ENCODE measurements at regions not wholly inside any gene's neighbourhood (a gene's known extent, or its start where the extent isn't known, plus 50 kb on each side); places are given as distances from the start of the nearest gene placed in this dataset.

GRCh38 chr11:128361451-128362020 is 225.8 kb downstream of the ETS1 start:
- DNase-seq: peak; percentile 49

DNA sequence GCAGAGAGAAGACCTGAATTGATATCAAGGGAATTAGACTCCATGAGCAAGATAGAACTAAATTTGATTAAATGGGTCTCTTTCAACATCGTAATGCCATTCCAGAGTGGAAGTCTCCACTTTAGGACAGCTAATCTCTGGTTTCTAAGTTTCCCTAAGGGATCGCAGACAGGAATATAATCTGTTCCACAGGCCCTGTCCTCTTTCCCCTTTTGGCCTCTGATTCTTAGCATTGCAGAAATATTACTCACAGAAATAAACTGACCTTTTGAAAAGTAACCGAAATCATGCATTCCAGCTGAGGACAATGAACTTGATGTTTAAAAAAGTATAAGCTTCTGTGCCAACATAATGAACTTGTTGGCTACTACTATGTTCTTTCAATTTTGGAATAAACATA is 227.8 kb downstream of the ETS1 start:
- DNase-seq: peak; percentile 22

- DNase-seq: no peak
Observed at GRCh38 chr11:128357073-128357472, 230.3 kb downstream of the ETS1 start.

DNA sequence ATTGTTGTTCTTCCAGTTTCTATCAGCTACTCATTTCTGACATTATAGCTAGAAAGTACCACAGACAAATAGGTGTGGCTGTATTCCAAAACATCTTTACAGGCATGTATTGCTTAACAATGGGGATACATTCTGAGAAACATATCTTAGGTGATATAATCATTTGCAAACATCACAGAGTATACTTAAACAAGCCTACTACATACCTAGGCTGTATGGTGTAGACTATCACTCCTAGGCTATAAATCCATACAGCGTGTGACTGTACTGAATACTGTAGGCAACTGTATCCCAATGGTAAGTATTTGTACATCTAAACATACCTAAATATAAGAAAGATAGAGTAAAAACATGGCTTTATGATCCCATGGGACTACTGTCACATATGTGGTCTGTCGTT is 231.8 kb downstream of the ETS1 start:
- DNase-seq: no peak

GRCh38 chr11:128354476-128354875 is 232.9 kb downstream of the ETS1 start:
- DNase-seq: peak; percentile 37

- DNase-seq: no peak
Observed at GRCh38 chr11:128351168-128351567, 236.2 kb downstream of the ETS1 start.

- DNase-seq: no peak
Observed at GRCh38 chr11:128349650-128350299, 237.6 kb downstream of the ETS1 start.

DNA sequence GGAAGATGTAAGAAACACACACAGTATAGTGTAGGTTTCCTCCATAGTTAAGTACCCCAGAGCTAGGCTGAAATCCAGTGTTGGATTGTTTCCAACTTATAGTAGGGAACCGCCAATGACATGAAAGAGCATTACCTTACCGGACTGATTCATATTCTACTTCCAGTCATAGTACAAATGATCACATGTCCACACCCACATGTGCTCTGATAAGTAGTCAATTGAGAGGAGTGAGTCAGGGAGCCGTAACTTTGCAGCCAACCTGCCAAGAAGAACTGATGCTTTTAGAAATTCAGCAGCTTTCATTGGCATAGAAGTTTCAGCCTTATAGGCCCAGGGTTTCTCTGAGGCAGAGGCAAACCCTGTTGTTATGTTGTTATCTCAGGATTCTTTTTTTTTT is 240.6 kb downstream of the ETS1 start:
- peak; percentile 44 for DNase-seq

GRCh38 chr11:128345316-128345715 is 242.0 kb downstream of the ETS1 start:
- DNase-seq: no peak

- no peak for DNase-seq
Observed at GRCh38 chr11:128343870-128344269, 243.5 kb downstream of the ETS1 start.

- DNase-seq: no peak
Observed at GRCh38 chr11:128343135-128343514, 244.2 kb downstream of the ETS1 start.

DNA sequence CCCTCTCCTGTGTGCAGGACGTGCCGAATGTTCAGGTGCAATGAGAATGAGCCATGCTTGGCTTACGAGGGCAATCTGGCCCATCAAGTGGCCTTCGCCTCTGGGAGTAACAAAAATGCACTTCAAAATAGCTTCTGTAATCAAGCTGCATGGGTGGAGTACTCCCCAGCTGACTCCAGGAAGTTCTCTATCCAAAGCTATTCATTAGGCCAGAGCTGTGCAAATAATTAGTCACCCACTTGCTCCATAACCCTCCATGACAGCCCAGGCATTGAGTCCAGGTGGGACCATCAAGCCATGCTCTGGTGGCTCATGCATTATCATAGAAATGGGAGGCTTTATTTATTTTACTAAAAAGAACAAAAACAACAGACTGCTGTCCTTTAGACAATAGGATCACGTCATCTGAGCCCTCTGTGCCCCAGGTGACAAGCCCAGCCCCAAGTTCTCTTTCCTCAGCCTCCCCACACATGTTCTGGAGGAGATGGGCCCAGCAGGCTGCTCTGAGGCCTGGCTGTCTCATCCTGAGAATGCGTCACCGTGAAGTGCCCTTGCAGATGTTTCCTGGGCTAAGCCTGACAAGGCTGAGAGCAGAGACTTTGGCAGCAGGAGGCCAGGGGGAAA is 244.7 kb downstream of the ETS1 start:
- DNase-seq: peak; percentile 69

- DNase-seq: peak; percentile 10
Observed at GRCh38 chr11:128341280-128342248, 245.8 kb downstream of the ETS1 start.

DNA sequence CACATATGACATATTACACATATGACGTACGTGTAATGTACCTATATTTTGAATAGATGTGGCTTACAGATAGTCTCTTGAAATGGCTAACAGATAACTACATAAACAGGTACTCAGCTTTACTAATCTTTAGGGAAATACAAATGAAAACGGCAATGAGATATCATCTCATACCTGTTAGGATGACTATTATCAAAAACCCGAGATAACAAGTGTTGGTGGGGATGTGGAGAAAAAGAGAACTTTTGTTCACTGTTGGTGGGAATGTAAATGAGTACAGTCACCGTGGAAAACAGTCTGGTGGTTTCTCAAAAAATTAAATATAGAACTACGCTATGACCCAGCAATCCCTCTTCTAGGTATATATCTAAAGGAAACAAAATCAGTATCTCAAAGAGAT is 247.6 kb downstream of the ETS1 start:
- no peak for DNase-seq

GRCh38 chr11:128338811-128339210 is 248.5 kb downstream of the ETS1 start:
- no peak for DNase-seq

- peak; percentile 30 for DNase-seq
Observed at GRCh38 chr11:128336203-128336602, 251.2 kb downstream of the ETS1 start.

- no peak for DNase-seq
Observed at GRCh38 chr11:128335729-128336128, 251.6 kb downstream of the ETS1 start.

- no peak for DNase-seq
Observed at GRCh38 chr11:128334311-128335044, 252.9 kb downstream of the ETS1 start.

DNA sequence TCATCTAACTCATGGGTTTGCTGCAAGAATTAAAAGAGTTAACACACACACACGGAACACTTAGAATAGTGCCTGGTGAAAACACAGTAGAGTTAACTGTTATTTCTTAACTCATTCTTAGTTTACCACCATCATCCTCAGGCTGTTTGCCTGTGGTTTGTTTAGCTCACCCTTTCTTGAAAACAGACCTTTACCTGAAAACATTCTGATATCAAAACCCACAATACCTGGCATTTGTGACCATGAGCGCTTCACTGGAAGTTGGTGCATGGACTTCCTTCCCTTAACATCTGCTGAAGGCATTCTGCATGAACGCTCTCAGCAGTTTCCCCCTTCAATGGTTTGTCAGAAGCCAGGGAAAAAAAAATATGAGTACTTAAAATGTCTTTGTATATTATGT is 256.0 kb downstream of the ETS1 start:
- no peak for DNase-seq

DNA sequence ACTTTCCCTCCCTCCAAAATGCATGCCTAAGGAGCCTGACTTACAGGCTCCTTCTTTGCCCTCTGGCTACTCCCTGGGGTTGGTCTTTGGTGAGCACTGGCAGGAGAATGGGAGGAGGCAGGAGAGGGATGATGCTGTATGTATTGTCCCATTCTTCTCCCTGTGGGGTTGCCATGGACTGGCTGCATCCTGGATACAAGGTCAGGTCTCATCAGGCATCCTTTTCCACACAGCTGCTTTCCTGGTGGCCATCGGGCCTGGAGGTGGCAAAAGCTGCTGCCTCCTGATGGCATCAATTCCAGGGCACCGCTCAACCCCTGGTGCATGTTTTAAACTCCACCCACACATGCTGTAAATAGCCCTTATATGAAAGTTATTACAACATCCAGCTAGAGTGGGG is 257.2 kb downstream of the ETS1 start:
- no peak for DNase-seq

DNA sequence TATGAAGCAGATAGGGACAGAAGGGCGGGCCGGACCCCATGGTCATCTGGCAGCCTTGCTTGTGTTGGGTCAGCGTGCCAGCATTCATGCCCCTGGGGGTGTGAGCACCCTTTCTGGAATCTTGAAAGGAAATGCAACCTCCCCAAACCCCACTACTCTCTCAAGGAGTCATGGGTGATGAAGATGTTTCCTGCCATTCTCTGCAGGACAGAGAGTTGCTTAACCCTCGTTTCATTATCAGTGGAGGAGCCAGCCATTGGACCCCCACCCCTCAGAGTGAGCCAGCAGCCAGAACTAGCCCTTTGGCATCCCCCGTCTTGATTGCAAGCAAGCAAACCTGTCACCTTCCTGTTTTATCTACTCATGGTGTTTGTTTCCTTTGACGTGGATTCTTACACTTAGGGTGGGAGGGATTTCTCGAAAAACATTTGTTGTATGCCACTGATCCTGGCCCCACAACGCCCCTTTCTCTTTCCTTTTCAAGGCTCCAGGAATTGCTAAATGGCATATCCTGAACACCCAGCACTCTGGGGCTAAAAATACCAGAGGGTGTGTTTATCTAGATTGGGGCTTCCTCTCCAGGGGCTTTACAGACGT is 258.3 kb downstream of the ETS1 start:
- DNase-seq: no peak

- DNase-seq: no peak
Observed at GRCh38 chr11:128327274-128327673, 260.1 kb downstream of the ETS1 start.
